Hepatocyte (in vitro differentiated cells): ENCODE measurements at regions not wholly inside any gene's neighbourhood (a gene's known extent, or its start where the extent isn't known, plus 50 kb on each side); places are given as distances from the start of the nearest gene placed in this dataset.

ENCODE experiments used
- DNase-seq: peaks from one replicate; pipeline ENCODE4 v3.0.0-alpha.2; 2016; ENCODE audit warnings: low spot score
- H2AFZ ChIP-seq: fragments of 200-600 bp; sonication (generic); 2 replicates; pipeline ENCODE4 v1.6.0; 2016; ENCODE audit warnings: antibody characterized with exemption, mild to moderate bottlenecking
- H3K27ac ChIP-seq: fragments of 200-600 bp; sonication (generic); 2 replicates; pipeline ENCODE4 v1.5.1; 2016; ENCODE audit warnings: mild to moderate bottlenecking
- H3K27me3 ChIP-seq: fragments of 200-600 bp; sonication (generic); 2 replicates; pipeline ENCODE4 v1.6.1; 2016
- H3K36me3 ChIP-seq: fragments of 200-600 bp; sonication (generic); replicated peaks from 2 replicates; pipeline ENCODE4 v1.5.1; 2016; ENCODE audit warnings: low read depth; ENCODE audit not compliant: insufficient read depth
- H3K4me1 ChIP-seq: fragments of 200-600 bp; sonication (generic); 2 replicates; pipeline ENCODE4 v1.5.1; 2016; ENCODE audit warnings: mild to moderate bottlenecking, moderate library complexity; ENCODE audit not compliant: insufficient read depth
- H3K4me2 ChIP-seq: fragments of 200-600 bp; sonication (generic); 2 replicates; pipeline ENCODE4 v1.6.0; 2016
- H3K4me3 ChIP-seq: fragments of 200-600 bp; sonication (generic); 2 replicates; pipeline ENCODE4 v1.5.1; 2016; ENCODE audit warnings: mild to moderate bottlenecking
- H3K79me2 ChIP-seq: fragments of 200-600 bp; sonication (generic); 2 replicates; pipeline ENCODE4 v1.6.0; 2017; ENCODE audit warnings: mild to moderate bottlenecking
- H3K9me2 ChIP-seq: fragments of 200-600 bp; sonication (generic); replicated peaks from 2 replicates; pipeline ENCODE4 v1.6.0; 2017; ENCODE audit warnings: mild to moderate bottlenecking; ENCODE audit not compliant: insufficient read depth
- H3K9me3 ChIP-seq: fragments of 200-600 bp; sonication (generic); 2 replicates; pipeline ENCODE4 v1.5.1; 2016; ENCODE audit warnings: low read depth, mild to moderate bottlenecking
- H4K20me1 ChIP-seq: fragments of 200-600 bp; sonication (generic); 2 replicates; pipeline ENCODE4 v1.6.0; 2016; ENCODE audit warnings: mild to moderate bottlenecking; ENCODE audit not compliant: insufficient read depth, poor library complexity, severe bottlenecking
- CTCF ChIP-seq: fragments of 200-600 bp; sonication (generic); IDR thresholded peaks from 2 replicates; pipeline ENCODE4 v1.5.1; 2016; ENCODE audit warnings: antibody characterized with exemption, mild to moderate bottlenecking; ENCODE audit not compliant: poor library complexity
- EZH2 ChIP-seq: fragments of 200-600 bp; sonication (generic); IDR thresholded peaks from 2 replicates; pipeline ENCODE4 v1.6.1; 2016; ENCODE audit warnings: antibody characterized with exemption, mild to moderate bottlenecking, borderline replicate concordance
- EZH2phosphoT487 ChIP-seq: fragments of 200-600 bp; sonication (generic); IDR thresholded peaks from one replicate; pipeline ENCODE4 v1.6.1; 2018; ENCODE audit warnings: antibody characterized with exemption, mild to moderate bottlenecking, low read depth, moderate library complexity; ENCODE audit not compliant: unreplicated experiment, severe bottlenecking
- WGBS: methylation state at CpG from one replicate; pipeline ENCODE4 v1.1.6; 2016; ENCODE audit warnings: low lambda C conversion rate; ENCODE audit errors: missing lambda C conversion rate; 5-methylcytosine and 5-hydroxymethylcytosine counted together

- DNase-seq: no peak
- Histone ChIP-seq H3K36me3 (no peaks in the 10 kb centered on the region), H3K27ac (no peak overlapping the region), H3K27me3 (no peaks in the 10 kb centered on the region), H4K20me1 (no peaks in the 10 kb centered on the region), H3K4me1 (no peaks in the 10 kb centered on the region), H3K4me2 (no peak overlapping the region), H3K4me3 (no peak overlapping the region), H3K9me2 (no peaks in the 10 kb centered on the region), H3K79me2 (no peaks in the 10 kb centered on the region), H2AFZ (no peak overlapping the region), H3K9me3 (no peaks in the 10 kb centered on the region)
- TF ChIP-seq EZH2phosphoT487 (no peak), CTCF (no peak), EZH2 (no peak)
- 69% methylated on average over 1 of the region's 1 CpG for WGBS
Observed at GRCh38 chr6:8814440-8815000, 379.2 kb upstream of the SLC35B3 start.

- Histone ChIP-seq H3K27me3 (no peaks in the 10 kb centered on the region), H3K4me1 (no peaks in the 10 kb centered on the region), H3K4me2 (no peak overlapping the region), H3K36me3 (no peaks in the 10 kb centered on the region), H3K9me2 (no peaks in the 10 kb centered on the region), H4K20me1 (no peaks in the 10 kb centered on the region), H3K4me3 (no peak overlapping the region), H3K79me2 (no peaks in the 10 kb centered on the region), H3K9me3 (no peaks in the 10 kb centered on the region), H3K27ac (peak overlapping the region; percentile 29), H2AFZ (no peak overlapping the region)
- no peak for DNase-seq
- TF ChIP-seq CTCF (no peak), EZH2phosphoT487 (no peak), EZH2 (no peak)
- 71% methylated on average over 4 of the region's 4 CpGs for WGBS
Observed at GRCh38 chr6:8810325-8810724, 375.0 kb upstream of the SLC35B3 start.

- DNase-seq: no peak
- TF ChIP-seq EZH2 (no peak), EZH2phosphoT487 (no peak), CTCF (no peak)
Observed at GRCh38 chr6:8809662-8810061, 374.3 kb upstream of the SLC35B3 start.

More at GRCh38 chr6:8809662-8810061, 374.3 kb upstream of the SLC35B3 start:
- Histone ChIP-seq H3K4me2 (no peak overlapping the region), H3K4me3 (no peak overlapping the region), H3K9me2 (no peaks in the 10 kb centered on the region), H3K79me2 (no peaks in the 10 kb centered on the region), H3K4me1 (no peaks in the 10 kb centered on the region), H2AFZ (no peak overlapping the region), H3K36me3 (no peaks in the 10 kb centered on the region), H3K9me3 (no peaks in the 10 kb centered on the region), H3K27ac (peak overlapping the region; percentile 29), H4K20me1 (no peaks in the 10 kb centered on the region), H3K27me3 (no peaks in the 10 kb centered on the region)
- WGBS: 80% methylated on average over 4 of the region's 4 CpGs
